Esophagus squamous epithelium (tissue), 5 donors: ENCODE measurements at regions not wholly inside any gene's neighbourhood (a gene's known extent, or its start where the extent isn't known, plus 50 kb on each side); places are given as distances from the start of the nearest gene placed in this dataset.
"Not testable (repeated sequence)": the region's sequence is repeated elsewhere in the genome, so short reads cannot be mapped to it uniquely, and the experiment has no call there.

Experiments
- DNase-seq: peaks from one replicate; lab custom pipeline; 2025; lab: John Stamatoyannopoulos, UW
- H3K27ac ChIP-seq, 4 donors: fragments of 200-600 bp; sonication (generic); one replicate each; pipeline ENCODE4 v1.5.1; 2016 to 2019; ENCODE audit warnings: mild to moderate bottlenecking in 1 of 4
- H3K27me3 ChIP-seq, 4 donors: fragments of 200-600 bp; sonication (generic); 1 replicate in 3 of 4; 2 replicates in 1 of 4; pipeline versions ENCODE4 v1.5.1 to v1.6.0; 2017 to 2021; ENCODE audit warnings: antibody characterized with exemption in 1 of 4
- H3K36me3 ChIP-seq, 3 donors: fragments of 200-600 bp; sonication (generic); one replicate each; pipeline ENCODE4 v1.5.1; 2016 to 2019
- H3K4me1 ChIP-seq, 3 donors: fragments of 200-600 bp; sonication (generic); one replicate each; pipeline ENCODE4 v1.5.1; 2017 to 2019
- H3K4me3 ChIP-seq, 4 donors: fragments of 200-600 bp; sonication (generic); 1 replicate in 3 of 4; 2 replicates in 1 of 4; pipeline ENCODE4 v1.5.1; 2016 to 2019; ENCODE audit warnings: mild to moderate bottlenecking in 2 of 4, moderate library complexity in 1 of 4
- H3K9me3 ChIP-seq, 3 donors: fragments of 200-600 bp; sonication (generic); one replicate each; pipeline ENCODE4 v1.5.1; 2016 to 2019
- CTCF ChIP-seq, 6 experiments: fragments of 450-650 bp in 4 of 6; fragments of 200-600 bp in 2 of 6; sonication (generic) in 2 of 6; IDR thresholded peaks; one replicate each; pipeline ENCODE4 v1.5.1; 2016 to 2019; ENCODE audit warnings: antibody characterized with exemption in 6 of 6, mild to moderate bottlenecking in 4 of 6, moderate library complexity in 4 of 6
- POLR2A ChIP-seq, 4 donors: fragments of 450-650 bp; IDR thresholded peaks; one replicate each; pipeline ENCODE4 v1.6.1; 2017; ENCODE audit warnings: antibody characterized with exemption in 4 of 4, mild to moderate bottlenecking in 4 of 4, moderate library complexity in 3 of 4
- WGBS, 2 donors: methylation state at CpG; one replicate each; pipeline ENCODE4 v1.1.5; 2018; 5-methylcytosine and 5-hydroxymethylcytosine counted together
- intact Hi-C: fragments of 100-400 bp; cut with DNase I; formaldehyde crosslinking; loops from one replicate; pipeline ENCODE4 v1.15.0; 2022
- donor health status: DM: yes; HTN: yes; CAD: no.

GRCh38 chr14:28635387-28635786 lies 131.2 kb upstream of the FOXG1 start:
- no peaks in the 10 kb centered on the region for H3K9me3 ChIP-seq
- H3K4me3 ChIP-seq = no peak overlapping the region
- H3K27ac ChIP-seq = no peak overlapping the region
- no peaks in the 10 kb centered on the region for H3K4me1 ChIP-seq
- no peak for DNase-seq
- intact Hi-C loops = no loop called here
- WGBS, 2 donors = 1% methylated on average over 7 of the region's 7 CpGs
- no peaks in the 10 kb centered on the region for H3K27me3 ChIP-seq
- TF ChIP-seq CTCF (IDR thresholded peaks at IDR 0.05) (peak in 3 of 6 experiments; percentile 26 to 39 (median 38)), POLR2A (IDR thresholded peaks at IDR 0.05) (no peak)
- no peaks in the 10 kb centered on the region for H3K36me3 ChIP-seq

DNA sequence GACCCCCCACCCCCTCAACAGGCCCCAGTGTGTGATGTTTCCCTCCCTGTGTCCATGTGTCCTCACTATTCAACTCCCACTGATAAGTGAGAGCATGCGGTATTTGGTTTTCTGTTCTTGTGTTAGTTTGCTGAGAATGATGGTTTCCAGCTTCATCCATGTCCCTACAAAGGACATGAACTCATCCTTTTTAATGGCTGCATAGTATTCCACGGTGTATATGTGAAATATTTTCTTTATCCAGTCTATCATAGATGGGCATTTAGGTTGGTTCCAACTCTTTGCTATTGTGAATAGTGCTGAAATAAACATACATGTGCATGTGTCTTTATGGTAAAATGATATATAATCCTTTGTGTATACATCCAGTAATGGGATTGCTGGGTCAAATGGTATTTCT lies 130.8 kb upstream of the FOXG1 start:
- H3K36me3 ChIP-seq, H3K4me1 ChIP-seq, DNase-seq, H3K27ac ChIP-seq, intact Hi-C loops, H3K4me3 ChIP-seq, H3K9me3 ChIP-seq, H3K27me3 ChIP-seq: not testable (repeated sequence)
- WGBS, 2 donors = 51 to 62% methylated on average over 2 of the region's 2 CpGs
- peak in 1 of 6 experiments; percentile 10 for TF ChIP-seq CTCF (IDR thresholded peaks at IDR 0.05)

GRCh38 chr14:28641189-28641588 lies 125.4 kb upstream of the FOXG1 start:
- WGBS, 2 donors = 20 to 90% methylated on average over 1 to 5 of the region's 6 CpGs
- intact Hi-C loops = not testable (repeated sequence)

DNA sequence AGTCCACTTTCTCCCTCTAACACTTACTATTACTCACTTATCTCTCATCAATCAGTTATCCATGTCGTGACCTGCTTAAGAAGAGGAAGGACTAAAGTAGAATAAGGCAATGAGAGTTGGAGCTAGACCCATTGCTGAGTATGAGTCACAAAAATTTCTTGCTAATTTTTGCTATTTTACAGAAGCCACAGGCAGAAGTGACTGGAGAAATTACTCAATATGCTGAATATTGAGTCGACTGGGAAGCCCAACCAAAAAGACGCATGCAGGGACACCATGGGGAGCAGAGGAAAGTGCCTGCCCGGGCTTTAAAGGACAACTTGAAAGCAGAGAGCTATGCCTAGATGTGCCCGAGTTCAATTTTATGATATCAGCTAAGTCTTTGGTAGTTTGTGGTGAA lies 115.4 kb upstream of the FOXG1 start:
- Histone ChIP-seq H3K4me3 (no peak overlapping the region), H3K4me1 (peaks cover 0 to 7% (median 0%) of the 10 kb centered on the region in 3 donors), H3K36me3 (no peaks in the 10 kb centered on the region), H3K9me3 (no peaks in the 10 kb centered on the region), H3K27ac (no peak overlapping the region), H3K27me3 (no peaks in the 10 kb centered on the region)
- intact Hi-C loops = no loop called here
- DNase-seq = no peak
- 48 to 59% methylated on average over 5 of the region's 5 CpGs for WGBS, 2 donors
- TF ChIP-seq CTCF (IDR thresholded peaks at IDR 0.05) = no peak
- TF ChIP-seq POLR2A (IDR thresholded peaks at IDR 0.05) = no peak

More at GRCh38 chr14:28641189-28641588, 125.4 kb upstream of the FOXG1 start:
- H3K36me3 ChIP-seq, H3K27ac ChIP-seq, H3K4me1 ChIP-seq, H3K27me3 ChIP-seq, DNase-seq, H3K9me3 ChIP-seq, H3K4me3 ChIP-seq: not testable (repeated sequence)

DNA sequence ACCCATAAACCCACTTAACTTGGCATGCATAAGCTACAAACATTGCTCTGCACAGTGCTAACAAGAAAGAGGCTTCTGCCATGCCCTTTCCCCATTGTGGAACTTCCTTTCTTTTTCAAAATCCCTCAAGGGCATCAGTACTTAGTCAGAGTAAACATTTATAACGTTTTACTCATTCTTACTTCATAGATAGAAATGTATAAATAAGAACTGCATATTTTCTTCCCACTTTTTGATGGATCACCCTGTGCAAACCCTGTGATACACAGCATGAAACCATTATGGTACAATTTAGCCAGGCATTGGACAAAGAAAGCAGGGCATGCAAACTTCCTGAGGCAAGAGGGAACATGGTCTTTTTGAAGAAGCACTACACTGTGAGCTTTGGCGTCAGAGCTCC lies 113.8 kb upstream of the FOXG1 start:
- DNase-seq = no peak
- Histone ChIP-seq H3K36me3 (no peaks in the 10 kb centered on the region), H3K27ac (no peak overlapping the region), H3K27me3 (no peaks in the 10 kb centered on the region), H3K9me3 (no peaks in the 10 kb centered on the region), H3K4me3 (no peak overlapping the region), H3K4me1 (peaks cover 0 to 7% (median 0%) of the 10 kb centered on the region in 3 donors)
- WGBS, 2 donors = 9 to 25% methylated on average over 2 of the region's 2 CpGs
- intact Hi-C loops = no loop called here
- no peak for TF ChIP-seq CTCF (IDR thresholded peaks at IDR 0.05)
- TF ChIP-seq POLR2A (IDR thresholded peaks at IDR 0.05) = no peak

DNA sequence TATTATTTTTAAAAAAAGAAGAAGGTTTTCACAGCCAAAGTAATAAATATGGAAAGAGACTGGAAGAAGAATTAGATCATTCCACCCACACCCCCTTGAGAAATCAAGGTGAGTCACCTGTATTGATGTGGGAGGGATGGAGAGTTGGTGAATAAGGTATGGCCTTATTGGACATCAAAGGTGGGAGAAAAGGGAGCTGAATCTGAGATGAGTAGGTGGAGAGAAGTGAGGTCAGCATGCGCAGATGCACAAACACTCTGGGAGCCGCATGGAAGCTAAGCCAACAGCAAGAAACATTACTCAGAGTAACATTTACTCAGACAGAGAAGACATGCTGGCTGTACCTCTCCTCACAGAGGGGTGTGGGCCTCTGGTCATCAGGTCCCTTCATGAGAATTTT lies 113.1 kb upstream of the FOXG1 start:
- intact Hi-C loops = no loop called here
- Histone ChIP-seq H3K27ac (no peak overlapping the region), H3K27me3 (no peaks in the 10 kb centered on the region), H3K36me3 (no peaks in the 10 kb centered on the region), H3K4me1 (peaks cover 0 to 7% (median 0%) of the 10 kb centered on the region in 3 donors), H3K4me3 (no peak overlapping the region), H3K9me3 (no peaks in the 10 kb centered on the region)
- no peak for DNase-seq
- TF ChIP-seq CTCF (IDR thresholded peaks at IDR 0.05) (no peak), POLR2A (IDR thresholded peaks at IDR 0.05) (no peak)
- 54 to 60% methylated on average over 2 of the region's 2 CpGs for WGBS, 2 donors
